SH-SY5Y (cell line): ENCODE measurements at regions not wholly inside any gene's neighbourhood (a gene's known extent, or its start where the extent isn't known, plus 50 kb on each side); places are given as distances from the start of the nearest gene placed in this dataset.
A peak's percentile ranks its signal among the peaks of the same experiment; 100 is the strongest.

Experiments
- GATA2 ChIP-seq: IDR thresholded peaks from 2 replicates; pipeline ENCODE4 v1.6.1; 2011; ENCODE audit warnings: mild to moderate bottlenecking, low read depth, low read length
- GATA3 ChIP-seq: IDR thresholded peaks from 2 replicates; pipeline ENCODE4 v1.6.1; 2011; ENCODE audit warnings: low read depth, mild to moderate bottlenecking, low read length, moderate library complexity

DNA sequence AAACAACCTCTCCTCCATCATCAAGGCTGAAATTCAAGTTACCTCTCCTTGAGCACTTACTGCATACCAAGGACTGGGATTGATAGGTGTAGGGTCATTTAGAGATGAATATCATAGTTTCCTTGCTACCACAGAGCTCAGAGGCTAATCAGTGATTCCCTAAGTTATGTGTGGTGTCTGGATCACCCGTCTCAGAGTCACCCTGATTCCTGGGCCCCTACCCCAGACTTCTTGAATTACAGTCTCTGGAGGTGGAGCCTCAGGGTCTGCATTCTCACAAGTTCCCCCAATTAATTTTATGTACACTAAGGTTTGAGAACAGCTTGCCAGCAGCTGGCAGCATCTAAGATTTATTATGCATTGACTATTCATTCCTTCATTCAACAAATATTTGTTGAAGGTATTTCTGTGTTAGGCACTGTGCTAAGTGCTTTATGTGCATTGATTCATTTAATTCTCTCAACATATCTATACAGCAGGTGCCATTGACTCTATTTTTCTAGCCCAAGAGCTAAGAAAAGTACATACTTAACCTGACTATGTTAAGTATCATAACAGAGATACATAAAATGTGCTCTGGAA is 182.9 kb upstream of the FGGY start:
- TF ChIP-seq GATA2 (no peak), GATA3 (no peak)

DNA sequence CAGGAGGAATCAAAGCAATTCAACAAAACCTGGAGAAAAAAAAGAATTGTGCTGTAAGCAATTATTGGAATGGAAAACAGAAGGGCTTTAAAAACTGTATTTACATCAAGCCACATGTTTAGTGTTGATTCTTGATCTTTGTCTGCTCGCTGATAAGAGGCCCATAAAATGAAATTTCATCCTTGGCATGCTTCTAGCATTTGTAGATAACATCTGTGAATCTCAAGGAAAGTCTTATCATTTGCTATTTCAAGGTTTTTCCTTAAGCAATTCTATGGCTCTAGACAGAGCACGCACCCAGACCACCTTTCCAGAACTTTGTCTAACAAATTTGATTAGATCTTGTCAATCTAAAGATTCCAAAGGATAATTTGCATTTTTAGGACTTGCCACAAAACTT is 181.0 kb upstream of the FGGY start:
- TF ChIP-seq GATA2 = peak; percentile 73; the same call in 1 of the 2 replicates
- TF ChIP-seq GATA3 = peak; percentile 74

DNA sequence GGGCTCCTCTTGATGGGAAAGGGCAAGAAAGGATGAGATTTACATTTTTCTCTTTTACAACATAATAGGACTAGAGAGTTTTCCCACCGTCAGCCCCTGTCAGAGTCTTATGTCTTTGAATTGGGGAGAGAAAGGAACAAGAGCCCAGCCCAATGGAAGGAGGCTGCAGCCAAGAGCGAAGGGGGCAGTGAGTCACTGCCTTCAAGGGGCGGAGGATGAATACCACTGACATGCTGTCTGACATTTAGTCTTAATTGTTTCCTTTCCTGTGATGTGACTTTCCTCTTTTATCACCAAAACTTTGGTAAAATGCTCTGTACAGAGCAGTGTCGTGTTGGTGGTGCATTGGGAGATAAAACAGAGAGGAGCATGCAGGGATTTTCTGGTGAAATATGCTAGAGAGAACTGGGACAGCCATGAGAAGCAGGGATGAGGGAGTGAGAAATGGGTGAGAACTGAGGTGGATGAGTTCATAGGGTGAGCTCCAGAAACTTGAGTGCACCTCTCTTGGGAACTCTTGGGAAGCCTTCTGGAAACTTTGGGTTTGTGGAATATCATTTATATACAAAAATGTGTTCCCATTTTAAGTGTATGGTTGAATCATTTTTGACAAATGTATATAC is 179.9 kb upstream of the FGGY start:
- no peak for TF ChIP-seq GATA3
- TF ChIP-seq GATA2 = no peak

DNA sequence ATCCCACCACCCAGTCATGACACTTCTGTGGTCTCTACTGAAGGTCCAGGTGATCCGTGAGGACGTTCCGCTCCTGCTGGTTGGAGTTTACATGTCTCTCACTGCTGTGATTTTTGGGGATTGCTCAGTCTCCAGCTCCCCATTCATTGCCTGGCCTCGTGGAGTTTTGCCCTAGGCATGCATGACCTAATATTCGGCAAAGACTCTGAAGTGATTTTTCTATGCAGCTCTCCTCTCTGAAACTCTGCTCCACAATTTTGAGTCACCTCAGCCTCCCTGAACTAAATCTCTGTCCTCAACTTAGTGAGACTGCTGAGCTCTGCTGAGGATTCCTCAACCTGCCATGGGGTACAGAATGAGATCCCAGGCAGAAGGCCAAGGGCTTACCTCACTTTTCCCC is 174.4 kb upstream of the FGGY start:
- no peak for TF ChIP-seq GATA3
- TF ChIP-seq GATA2 = no peak

- TF ChIP-seq GATA2 = no peak
- no peak for TF ChIP-seq GATA3
These were observed 173.7 kb upstream of the FGGY start for GRCh38 chr1:59123081-59123681.

DNA sequence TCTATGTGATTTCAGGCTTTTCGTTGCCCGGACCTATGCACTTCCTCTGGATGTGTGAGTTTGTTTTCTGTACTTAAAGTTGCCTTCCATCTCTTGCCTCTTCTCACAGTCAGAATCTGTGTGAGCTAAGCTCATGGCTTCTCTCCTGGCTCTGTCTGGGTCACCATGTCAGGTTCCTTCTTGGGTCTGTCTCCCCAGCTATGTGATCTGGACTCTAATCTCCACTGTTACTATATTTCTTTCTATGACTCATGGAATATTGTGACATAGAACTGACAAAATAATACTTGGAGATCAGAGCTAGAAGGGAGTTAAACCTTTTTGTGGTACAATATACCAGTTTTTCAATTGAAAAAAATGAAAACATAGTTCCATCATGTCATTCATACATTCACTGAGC is 172.7 kb upstream of the FGGY start:
- TF ChIP-seq GATA3 = no peak
- no peak for TF ChIP-seq GATA2

- no peak for TF ChIP-seq GATA2
- no peak for TF ChIP-seq GATA3
These were observed 171.7 kb upstream of the FGGY start for GRCh38 chr1:59125154-59125553.

GRCh38 chr1:59125676-59126320 is 171.1 kb upstream of the FGGY start:
- no peak for TF ChIP-seq GATA2
- no peak for TF ChIP-seq GATA3

- TF ChIP-seq GATA2 = no peak
- TF ChIP-seq GATA3 = no peak
These were observed 170.5 kb upstream of the FGGY start for GRCh38 chr1:59126366-59126765.

GRCh38 chr1:59128239-59128736 is 168.6 kb upstream of the FGGY start:
- TF ChIP-seq GATA3 = no peak
- no peak for TF ChIP-seq GATA2

- no peak for TF ChIP-seq GATA3
- TF ChIP-seq GATA2 = no peak
These were observed 168.1 kb upstream of the FGGY start for GRCh38 chr1:59128784-59129227.

GRCh38 chr1:59132295-59132694 is 164.6 kb upstream of the FGGY start:
- TF ChIP-seq GATA2 (no peak), GATA3 (no peak)

- TF ChIP-seq GATA2 = no peak
- TF ChIP-seq GATA3 = no peak
These were observed 162.9 kb upstream of the FGGY start for GRCh38 chr1:59133997-59134396.

DNA sequence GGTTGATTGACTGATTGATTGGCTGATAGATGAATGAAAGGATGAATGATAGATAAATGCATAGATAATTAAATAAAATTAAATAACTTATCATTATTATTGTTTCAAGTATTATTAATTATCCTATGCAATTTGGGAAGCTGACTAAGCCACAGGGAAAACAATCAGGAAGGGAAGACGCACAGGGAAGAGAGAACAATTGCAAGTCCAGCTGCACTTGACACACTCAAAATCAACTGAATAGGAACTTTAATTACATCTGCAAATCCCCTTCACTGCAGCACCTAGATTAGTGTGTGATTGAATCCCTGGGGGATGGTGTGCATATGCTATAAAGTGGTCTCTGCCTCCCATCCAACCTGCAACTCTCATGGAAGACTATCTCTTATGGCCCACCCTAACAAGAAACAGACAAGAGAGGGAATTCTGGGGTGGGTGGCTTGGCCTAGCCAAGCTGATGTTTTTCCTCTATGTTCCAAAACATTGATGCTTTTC is 161.1 kb upstream of the FGGY start:
- TF ChIP-seq GATA2 (no peak), GATA3 (no peak)
